Activated T-helper 1 cell treated with anti-CD3 and anti-CD28 coated beads, Interleukin-12 subunit alpha, Interleukin-12 subunit beta, Interleukin-2, Interleukin-4 antibody, amounts not matched to agents 30 ng/mL and 10 ng/mL and 1 ng/mL, durations not matched to agents 14 hours and 24 hours and 36 hours (primary cell): ENCODE measurements at regions not wholly inside any gene's neighbourhood (a gene's known extent, or its start where the extent isn't known, plus 50 kb on each side); places are given as distances from the start of the nearest gene placed in this dataset.

Experiments
- DNase-seq: peaks from one replicate; pipeline ENCODE4 v3.0.0; 2021; ENCODE audit warnings: low spot score
- H3K27ac Mint-ChIP-seq: one replicate; pipeline ENCODE4 v1.8.0; 2021; ENCODE audit warnings: mild to moderate bottlenecking, mixed read lengths
- H3K27me3 Mint-ChIP-seq: one replicate; pipeline ENCODE4 v1.8.0; 2022; ENCODE audit warnings: mild to moderate bottlenecking, moderate library complexity, mixed read lengths; ENCODE audit not compliant: insufficient read depth
- H3K36me3 Mint-ChIP-seq: one replicate; pipeline ENCODE4 v1.8.0; 2021; ENCODE audit warnings: low read depth, mixed read lengths
- H3K4me1 Mint-ChIP-seq: one replicate; pipeline ENCODE4 v1.8.0; 2021; ENCODE audit warnings: low read depth, mixed read lengths
- H3K4me3 Mint-ChIP-seq: one replicate; pipeline ENCODE4 v1.8.0; 2021; ENCODE audit warnings: mild to moderate bottlenecking, moderate library complexity, mixed read lengths
- H3K9me3 Mint-ChIP-seq: one replicate; pipeline ENCODE4 v1.8.0; 2021; ENCODE audit warnings: mixed read lengths
- intact Hi-C: fragments of 100-400 bp; cut with micrococcal nuclease; formaldehyde crosslinking; loops from one replicate; pipeline ENCODE4 v1.15.1; 2024

GRCh38 chr13:76471486-76471885 is 414.7 kb downstream of the KCTD12 start:
- H3K36me3 Mint-ChIP-seq, result no peaks in the 10 kb centered on the region
- H3K27ac Mint-ChIP-seq, result no peak overlapping the region
- no peaks in the 10 kb centered on the region for H3K4me1 Mint-ChIP-seq
- H3K9me3 Mint-ChIP-seq, result no peaks in the 10 kb centered on the region
- no peak for DNase-seq
- intact Hi-C loops, result loop anchor here (10.0 kb wide), 2 partner anchors 987 to 1097 kb away; partner anchors contain the start of gene TBC1D4
- no peak overlapping the region for H3K4me3 Mint-ChIP-seq
- H3K27me3 Mint-ChIP-seq, result peaks cover 6% of the 10 kb centered on the region

GRCh38 chr13:76470991-76471390 is 415.2 kb downstream of the KCTD12 start:
- intact Hi-C loops, result loop anchor here (10.0 kb wide), 2 partner anchors 986 to 1096 kb away; partner anchors contain the start of gene TBC1D4
- H3K36me3 Mint-ChIP-seq, result no peaks in the 10 kb centered on the region
- no peaks in the 10 kb centered on the region for H3K9me3 Mint-ChIP-seq
- H3K27me3 Mint-ChIP-seq, result peaks cover 6% of the 10 kb centered on the region
- no peak overlapping the region for H3K27ac Mint-ChIP-seq
- H3K4me3 Mint-ChIP-seq, result no peak overlapping the region
- H3K4me1 Mint-ChIP-seq, result no peaks in the 10 kb centered on the region
- no peak for DNase-seq

- H3K36me3 Mint-ChIP-seq, result no peaks in the 10 kb centered on the region
- no peak overlapping the region for H3K27ac Mint-ChIP-seq
- no peaks in the 10 kb centered on the region for H3K9me3 Mint-ChIP-seq
- intact Hi-C loops, result no loop called here
- no peak overlapping the region for H3K4me3 Mint-ChIP-seq
- no peak for DNase-seq
- H3K4me1 Mint-ChIP-seq, result no peaks in the 10 kb centered on the region
- H3K27me3 Mint-ChIP-seq, result peaks cover 2% of the 10 kb centered on the region
Observed at GRCh38 chr13:76466043-76466442, 420.2 kb downstream of the KCTD12 start.

GRCh38 chr13:76463314-76463713 is 422.9 kb downstream of the KCTD12 start:
- Mint-ChIP-seq H3K4me3 (no peak overlapping the region), H3K9me3 (no peaks in the 10 kb centered on the region), H3K4me1 (no peaks in the 10 kb centered on the region), H3K27me3 (peaks cover 2% of the 10 kb centered on the region), H3K27ac (no peak overlapping the region), H3K36me3 (no peaks in the 10 kb centered on the region)
- intact Hi-C loops, result no loop called here
- no peak for DNase-seq

GRCh38 chr13:76461999-76462398 is 424.2 kb downstream of the KCTD12 start:
- H3K4me3 Mint-ChIP-seq, result no peak overlapping the region
- no peak overlapping the region for H3K27ac Mint-ChIP-seq
- no peaks in the 10 kb centered on the region for H3K36me3 Mint-ChIP-seq
- intact Hi-C loops, result no loop called here
- H3K9me3 Mint-ChIP-seq, result no peaks in the 10 kb centered on the region
- H3K27me3 Mint-ChIP-seq, result peaks cover 2% of the 10 kb centered on the region
- DNase-seq, result no peak
- no peaks in the 10 kb centered on the region for H3K4me1 Mint-ChIP-seq

DNA sequence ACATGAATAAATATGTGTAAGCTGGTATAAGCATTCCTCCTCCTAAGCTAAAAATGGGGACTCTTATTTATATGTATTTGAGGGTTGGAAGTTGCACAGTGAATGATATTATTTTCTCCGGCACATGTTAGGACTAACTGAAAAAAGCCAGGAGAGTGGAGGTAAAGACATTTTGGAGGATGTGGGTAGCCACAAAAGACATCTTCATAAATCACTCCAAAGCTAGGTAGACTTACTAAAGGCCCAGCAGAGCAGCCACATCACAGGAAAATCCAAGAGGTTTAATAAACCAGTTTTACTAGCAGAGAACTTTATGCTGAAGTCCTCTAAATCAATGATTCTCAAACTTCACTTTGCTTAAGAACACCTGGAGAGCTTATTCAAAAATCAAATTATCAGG is 424.7 kb downstream of the KCTD12 start:
- Mint-ChIP-seq H3K27me3 (peaks cover 2% of the 10 kb centered on the region), H3K9me3 (no peaks in the 10 kb centered on the region), H3K4me1 (no peaks in the 10 kb centered on the region), H3K36me3 (no peaks in the 10 kb centered on the region), H3K4me3 (no peak overlapping the region), H3K27ac (no peak overlapping the region)
- intact Hi-C loops, result no loop called here
- DNase-seq, result no peak

DNA sequence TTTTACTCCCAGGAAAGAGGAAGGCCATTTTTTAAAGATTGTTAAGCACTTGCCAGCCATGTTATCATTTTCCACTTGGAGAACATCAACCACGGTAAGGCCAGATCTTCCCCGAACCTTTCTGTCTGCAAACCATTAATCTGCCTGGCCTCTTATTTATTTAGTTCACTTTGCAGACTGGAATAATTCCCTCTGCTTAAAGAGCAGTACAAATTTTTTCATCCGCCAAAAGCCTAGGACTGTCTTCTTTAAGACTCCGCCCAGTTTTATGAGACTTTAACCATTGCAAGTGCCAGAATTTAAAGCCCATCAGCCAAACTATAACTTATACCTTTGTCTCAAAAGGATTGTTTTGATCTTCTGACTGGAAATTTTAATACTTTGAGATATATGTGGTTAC is 426.3 kb downstream of the KCTD12 start:
- H3K27ac Mint-ChIP-seq, result no peak overlapping the region
- no peaks in the 10 kb centered on the region for H3K36me3 Mint-ChIP-seq
- no peaks in the 10 kb centered on the region for H3K4me1 Mint-ChIP-seq
- H3K27me3 Mint-ChIP-seq, result peaks cover 2% of the 10 kb centered on the region
- no peak for DNase-seq
- H3K4me3 Mint-ChIP-seq, result no peak overlapping the region
- H3K9me3 Mint-ChIP-seq, result no peaks in the 10 kb centered on the region
- intact Hi-C loops, result no loop called here

DNA sequence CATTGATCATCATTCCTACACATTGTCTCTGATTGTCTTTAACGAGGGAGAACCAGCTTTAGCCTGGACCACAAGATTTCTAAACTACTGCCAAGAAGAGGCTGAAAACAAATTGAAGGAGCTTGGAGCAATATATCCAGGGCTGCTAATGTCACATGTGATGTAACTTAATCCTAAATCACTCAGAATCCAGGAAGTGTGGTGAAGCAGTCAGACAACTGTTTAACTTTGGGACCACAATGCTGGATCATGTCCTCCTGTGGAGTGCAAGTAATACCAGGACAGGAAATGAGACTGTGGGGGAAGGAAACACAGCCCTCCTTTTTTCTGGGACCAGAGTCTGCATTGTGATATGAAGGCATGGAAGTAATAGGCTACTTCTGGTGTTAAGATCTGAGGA is 430.2 kb downstream of the KCTD12 start:
- Mint-ChIP-seq H3K27ac (no peak overlapping the region), H3K9me3 (peaks cover 4% of the 10 kb centered on the region)

GRCh38 chr13:76454991-76455390 is 431.2 kb downstream of the KCTD12 start:
- H3K9me3 Mint-ChIP-seq, result peaks cover 4% of the 10 kb centered on the region
- no peaks in the 10 kb centered on the region for H3K4me1 Mint-ChIP-seq
- no peak overlapping the region for H3K27ac Mint-ChIP-seq
- H3K4me3 Mint-ChIP-seq, result no peak overlapping the region
- intact Hi-C loops, result no loop called here
- H3K27me3 Mint-ChIP-seq, result no peaks in the 10 kb centered on the region
- DNase-seq, result no peak
- H3K36me3 Mint-ChIP-seq, result no peaks in the 10 kb centered on the region

More for the DNA sequence above, 430.2 kb downstream of the KCTD12 start:
- no peaks in the 10 kb centered on the region for H3K27me3 Mint-ChIP-seq
- intact Hi-C loops, result no loop called here
- H3K4me3 Mint-ChIP-seq, result no peak overlapping the region
- no peaks in the 10 kb centered on the region for H3K36me3 Mint-ChIP-seq
- no peaks in the 10 kb centered on the region for H3K4me1 Mint-ChIP-seq
- DNase-seq, result no peak

- no peak for DNase-seq
- H3K9me3 Mint-ChIP-seq, result peaks cover 7% of the 10 kb centered on the region
- no peaks in the 10 kb centered on the region for H3K27me3 Mint-ChIP-seq
- intact Hi-C loops, result no loop called here
- H3K4me1 Mint-ChIP-seq, result no peaks in the 10 kb centered on the region
- H3K4me3 Mint-ChIP-seq, result no peak overlapping the region
- no peaks in the 10 kb centered on the region for H3K36me3 Mint-ChIP-seq
- H3K27ac Mint-ChIP-seq, result no peak overlapping the region
Observed at GRCh38 chr13:76449716-76450115, 436.5 kb downstream of the KCTD12 start.

GRCh38 chr13:76446191-76446590 is 440.0 kb downstream of the KCTD12 start:
- H3K4me3 Mint-ChIP-seq, result no peak overlapping the region
- intact Hi-C loops, result no loop called here
- no peak for DNase-seq
- H3K27me3 Mint-ChIP-seq, result no peaks in the 10 kb centered on the region
- no peaks in the 10 kb centered on the region for H3K4me1 Mint-ChIP-seq
- H3K9me3 Mint-ChIP-seq, result peaks cover 3% of the 10 kb centered on the region
- no peaks in the 10 kb centered on the region for H3K36me3 Mint-ChIP-seq
- no peak overlapping the region for H3K27ac Mint-ChIP-seq

- no peaks in the 10 kb centered on the region for H3K4me1 Mint-ChIP-seq
- no peak for DNase-seq
- no peaks in the 10 kb centered on the region for H3K36me3 Mint-ChIP-seq
- peaks cover 3% of the 10 kb centered on the region for H3K9me3 Mint-ChIP-seq
- H3K4me3 Mint-ChIP-seq, result no peak overlapping the region
- H3K27ac Mint-ChIP-seq, result no peak overlapping the region
- intact Hi-C loops, result no loop called here
- no peaks in the 10 kb centered on the region for H3K27me3 Mint-ChIP-seq
Observed at GRCh38 chr13:76440568-76440967, 445.6 kb downstream of the KCTD12 start.

GRCh38 chr13:76439546-76439945 is 446.7 kb downstream of the KCTD12 start:
- Mint-ChIP-seq H3K36me3 (no peaks in the 10 kb centered on the region), H3K9me3 (no peaks in the 10 kb centered on the region), H3K4me1 (no peaks in the 10 kb centered on the region), H3K4me3 (no peak overlapping the region), H3K27ac (no peak overlapping the region), H3K27me3 (no peaks in the 10 kb centered on the region)
- DNase-seq, result no peak
- intact Hi-C loops, result no loop called here

DNA sequence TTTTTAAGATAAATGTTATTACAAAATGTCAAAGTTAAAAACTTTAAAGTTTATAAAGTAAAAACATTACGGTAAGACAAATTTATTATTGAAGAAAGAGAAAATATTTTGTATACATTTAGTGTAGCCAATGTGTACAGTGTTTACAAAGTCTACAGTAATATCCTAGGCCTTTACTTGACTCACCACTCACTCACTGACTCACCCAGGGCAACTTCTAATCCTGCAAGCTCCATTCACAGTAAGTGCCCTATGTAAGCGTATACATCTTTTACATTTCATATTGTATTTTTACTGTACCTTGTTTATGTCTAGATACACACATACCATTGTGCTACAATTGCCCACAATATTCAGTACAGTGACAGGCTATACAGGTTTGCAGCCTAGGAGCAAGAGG is 448.2 kb downstream of the KCTD12 start:
- Mint-ChIP-seq H3K4me3 (no peak overlapping the region), H3K36me3 (no peaks in the 10 kb centered on the region), H3K27me3 (no peaks in the 10 kb centered on the region), H3K4me1 (no peaks in the 10 kb centered on the region), H3K9me3 (no peaks in the 10 kb centered on the region), H3K27ac (no peak overlapping the region)
- no peak for DNase-seq
- intact Hi-C loops, result no loop called here
